ENCODE measurements at regions not wholly inside any gene's neighbourhood (a gene's known extent, or its start where the extent isn't known, plus 50 kb on each side); places are given as distances from the start of the nearest gene placed in this dataset.

GRCh38 chr5:171593976-171594375 lies 174.5 kb downstream of the FGF18 start:
- TF ChIP-seq, protein P1, sequence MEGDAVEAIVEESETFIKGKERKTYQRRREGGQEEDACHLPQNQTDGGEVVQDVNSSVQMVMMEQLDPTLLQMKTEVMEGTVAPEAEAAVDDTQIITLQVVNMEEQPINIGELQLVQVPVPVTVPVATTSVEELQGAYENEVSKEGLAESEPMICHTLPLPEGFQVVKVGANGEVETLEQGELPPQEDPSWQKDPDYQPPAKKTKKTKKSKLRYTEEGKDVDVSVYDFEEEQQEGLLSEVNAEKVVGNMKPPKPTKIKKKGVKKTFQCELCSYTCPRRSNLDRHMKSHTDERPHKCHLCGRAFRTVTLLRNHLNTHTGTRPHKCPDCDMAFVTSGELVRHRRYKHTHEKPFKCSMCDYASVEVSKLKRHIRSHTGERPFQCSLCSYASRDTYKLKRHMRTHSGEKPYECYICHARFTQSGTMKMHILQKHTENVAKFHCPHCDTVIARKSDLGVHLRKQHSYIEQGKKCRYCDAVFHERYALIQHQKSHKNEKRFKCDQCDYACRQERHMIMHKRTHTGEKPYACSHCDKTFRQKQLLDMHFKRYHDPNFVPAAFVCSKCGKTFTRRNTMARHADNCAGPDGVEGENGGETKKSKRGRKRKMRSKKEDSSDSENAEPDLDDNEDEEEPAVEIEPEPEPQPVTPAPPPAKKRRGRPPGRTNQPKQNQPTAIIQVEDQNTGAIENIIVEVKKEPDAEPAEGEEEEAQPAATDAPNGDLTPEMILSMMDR (IDR thresholded peaks at IDR 0.05), result no peak
- TF ChIP-seq NR1H2 (CRISPR knock-in tag; IDR thresholded peaks at IDR 0.05), result no peak
- TF ChIP-seq, protein P2, sequence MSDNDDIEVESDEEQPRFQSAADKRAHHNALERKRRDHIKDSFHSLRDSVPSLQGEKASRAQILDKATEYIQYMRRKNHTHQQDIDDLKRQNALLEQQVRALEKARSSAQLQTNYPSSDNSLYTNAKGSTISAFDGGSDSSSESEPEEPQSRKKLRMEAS (CRISPR knock-in tag; IDR thresholded peaks at IDR 0.05), result no peak

All from WTC11 (cell line).